ENCODE measurements at regions not wholly inside any gene's neighbourhood (a gene's known extent, or its start where the extent isn't known, plus 50 kb on each side); places are given as distances from the start of the nearest gene placed in this dataset.

DNA sequence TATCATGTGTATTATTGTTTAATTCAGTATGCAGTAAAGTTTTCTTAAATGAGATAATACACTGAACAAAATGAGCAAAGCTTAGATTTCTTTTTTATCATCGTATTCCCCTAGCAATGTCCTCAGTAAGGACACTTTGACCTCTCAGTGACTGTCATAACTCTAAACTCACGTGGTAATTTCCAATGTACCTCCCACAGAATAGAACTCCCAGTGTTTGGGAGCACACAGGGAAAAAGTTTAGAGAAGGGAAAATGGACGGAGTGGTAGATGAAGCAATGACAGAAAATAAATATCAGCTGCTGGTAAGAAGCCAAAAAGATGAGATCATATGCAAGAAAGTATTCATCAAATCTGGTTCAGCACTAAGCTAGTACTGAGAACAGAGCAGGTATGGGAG lies 758.6 kb upstream of the KCND2 start:
- H2BK120ac ChIP-seq (ENCODE audit: low read depth, low read length) = no peak overlapping the region

GRCh38 chr7:119515214-119515613 lies 757.8 kb upstream of the KCND2 start:
- no peak overlapping the region for H2BK12ac ChIP-seq (ENCODE audit: low read length in 2 of 2)
- no peaks in the 10 kb centered on the region for H3K79me1 ChIP-seq (replicated peaks; ENCODE audit: low read length, poor library complexity, severe bottlenecking)
- no peak overlapping the region for H3K27ac ChIP-seq (ENCODE audit: low read length, poor library complexity, severe bottlenecking)
- no peak overlapping the region for H3K18ac ChIP-seq (ENCODE audit: low read depth in 1 of 2, low read length in 2 of 2)
- no peak overlapping the region for H2AFZ ChIP-seq (ENCODE audit: low read depth, low read length)
- no peak overlapping the region for H4K91ac ChIP-seq (ENCODE audit: low read length)
- H3K9ac ChIP-seq (ENCODE audit: low read length) = no peak overlapping the region
- no peak for DNase-seq
- H2BK15ac ChIP-seq (ENCODE audit: low read depth, poor library complexity, severe bottlenecking) = no peak overlapping the region
- no peak overlapping the region for H2BK5ac ChIP-seq (ENCODE audit: low read depth, low read length, poor library complexity, severe bottlenecking)
- H3K36me3 ChIP-seq (ENCODE audit: control insufficient read depth in 1 of 2, insufficient read depth in 2 of 2, low read depth in 1 of 2, low read length in 2 of 2) = no peaks in the 10 kb centered on the region
- 83% methylated on average over 3 of the region's 5 CpGs for WGBS
- H3K23ac ChIP-seq (ENCODE audit: low read length in 2 of 2) = no peak overlapping the region
- no peak overlapping the region for H3K4me2 ChIP-seq (ENCODE audit: low read length, poor library complexity, severe bottlenecking)
- H2BK120ac ChIP-seq (ENCODE audit: low read depth, low read length) = no peak overlapping the region
- no peaks in the 10 kb centered on the region for H3K9me3 ChIP-seq (ENCODE audit: control insufficient read depth, low read length)
- H3K27me3 ChIP-seq (ENCODE audit: control insufficient read depth in 1 of 2, insufficient read depth in 1 of 2, low read length in 2 of 2) = no peaks in the 10 kb centered on the region
- no peak overlapping the region for H3K4ac ChIP-seq (ENCODE audit: low read depth in 1 of 2, low read length in 2 of 2)
- no peak overlapping the region for H3K14ac ChIP-seq (ENCODE audit: low read length in 2 of 2)
- no peak overlapping the region for H4K8ac ChIP-seq (ENCODE audit: low read length)
- no peak overlapping the region for H2AK5ac ChIP-seq (ENCODE audit: low read length, severe bottlenecking)
- H3K4me3 ChIP-seq (ENCODE audit: insufficient read depth in 1 of 2, low read depth in 1 of 2, low read length in 2 of 2) = no peak overlapping the region
- H3K4me1 ChIP-seq (ENCODE audit: control insufficient read depth, insufficient read depth, low read depth, low read length) = no peaks in the 10 kb centered on the region

More for the DNA sequence above, 758.6 kb upstream of the KCND2 start:
- Histone ChIP-seq H3K9ac (ENCODE audit: low read length) (no peak overlapping the region), H3K4me1 (ENCODE audit: control insufficient read depth, insufficient read depth, low read depth, low read length) (no peaks in the 10 kb centered on the region), H3K9me3 (ENCODE audit: control insufficient read depth, low read length) (no peaks in the 10 kb centered on the region), H3K18ac (ENCODE audit: low read depth in 1 of 2, low read length in 2 of 2) (no peak overlapping the region), H3K4me3 (ENCODE audit: insufficient read depth in 1 of 2, low read depth in 1 of 2, low read length in 2 of 2) (no peak overlapping the region), H3K27ac (ENCODE audit: low read length, poor library complexity, severe bottlenecking) (no peak overlapping the region), H3K23ac (ENCODE audit: low read length in 2 of 2) (no peak overlapping the region), H2AFZ (ENCODE audit: low read depth, low read length) (no peak overlapping the region), H2BK15ac (ENCODE audit: low read depth, poor library complexity, severe bottlenecking) (no peak overlapping the region), H3K14ac (ENCODE audit: low read length in 2 of 2) (no peak overlapping the region), H3K4me2 (ENCODE audit: low read length, poor library complexity, severe bottlenecking) (no peak overlapping the region), H3K27me3 (ENCODE audit: control insufficient read depth in 1 of 2, insufficient read depth in 1 of 2, low read length in 2 of 2) (no peaks in the 10 kb centered on the region), H4K91ac (ENCODE audit: low read length) (no peak overlapping the region), H2BK5ac (ENCODE audit: low read depth, low read length, poor library complexity, severe bottlenecking) (no peak overlapping the region), H3K4ac (ENCODE audit: low read depth in 1 of 2, low read length in 2 of 2) (no peak overlapping the region), H3K36me3 (ENCODE audit: control insufficient read depth in 1 of 2, insufficient read depth in 2 of 2, low read depth in 1 of 2, low read length in 2 of 2) (no peaks in the 10 kb centered on the region), H3K79me1 (replicated peaks; ENCODE audit: low read length, poor library complexity, severe bottlenecking) (no peaks in the 10 kb centered on the region), H2AK5ac (ENCODE audit: low read length, severe bottlenecking) (no peak overlapping the region), H4K8ac (ENCODE audit: low read length) (no peak overlapping the region), H2BK12ac (ENCODE audit: low read length in 2 of 2) (no peak overlapping the region)
- 82% methylated on average over 2 of the region's 3 CpGs for WGBS
- no peak for DNase-seq

DNA sequence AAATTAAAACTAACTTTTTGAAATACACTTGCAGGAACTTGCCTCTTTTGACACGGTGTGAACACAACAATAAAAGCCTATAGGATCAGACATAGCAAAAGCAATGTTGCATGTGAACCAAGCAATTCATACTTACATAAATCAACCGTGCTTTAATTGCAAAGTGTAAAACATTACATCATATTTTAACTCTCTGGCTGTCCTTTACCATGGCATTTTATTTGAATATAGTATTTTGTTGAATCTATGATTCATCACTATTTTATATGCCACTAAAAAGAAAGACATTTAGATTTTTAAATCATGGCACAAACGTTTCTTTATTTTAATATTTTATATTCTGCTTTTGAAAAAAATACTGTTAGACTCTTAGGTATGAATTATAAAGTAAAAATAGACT lies 757.0 kb upstream of the KCND2 start:
- Histone ChIP-seq H2BK120ac (ENCODE audit: low read depth, low read length) (no peak overlapping the region), H3K23ac (ENCODE audit: low read length in 2 of 2) (no peak overlapping the region), H3K4me3 (ENCODE audit: insufficient read depth in 1 of 2, low read depth in 1 of 2, low read length in 2 of 2) (no peak overlapping the region), H2AFZ (ENCODE audit: low read depth, low read length) (no peak overlapping the region), H3K14ac (ENCODE audit: low read length in 2 of 2) (no peak overlapping the region), H3K27ac (ENCODE audit: low read length, poor library complexity, severe bottlenecking) (no peak overlapping the region), H3K4me1 (ENCODE audit: control insufficient read depth, insufficient read depth, low read depth, low read length) (no peaks in the 10 kb centered on the region), H2BK5ac (ENCODE audit: low read depth, low read length, poor library complexity, severe bottlenecking) (no peak overlapping the region), H3K9me3 (ENCODE audit: control insufficient read depth, low read length) (no peaks in the 10 kb centered on the region), H3K4me2 (ENCODE audit: low read length, poor library complexity, severe bottlenecking) (no peak overlapping the region), H2AK5ac (ENCODE audit: low read length, severe bottlenecking) (no peak overlapping the region), H4K8ac (ENCODE audit: low read length) (no peak overlapping the region), H3K4ac (ENCODE audit: low read depth in 1 of 2, low read length in 2 of 2) (no peak overlapping the region), H3K79me1 (replicated peaks; ENCODE audit: low read length, poor library complexity, severe bottlenecking) (no peaks in the 10 kb centered on the region), H4K91ac (ENCODE audit: low read length) (no peak overlapping the region), H3K9ac (ENCODE audit: low read length) (no peak overlapping the region), H3K18ac (ENCODE audit: low read depth in 1 of 2, low read length in 2 of 2) (no peak overlapping the region), H2BK12ac (ENCODE audit: low read length in 2 of 2) (no peak overlapping the region), H3K27me3 (ENCODE audit: control insufficient read depth in 1 of 2, insufficient read depth in 1 of 2, low read length in 2 of 2) (no peaks in the 10 kb centered on the region), H3K36me3 (ENCODE audit: control insufficient read depth in 1 of 2, insufficient read depth in 2 of 2, low read depth in 1 of 2, low read length in 2 of 2) (no peaks in the 10 kb centered on the region), H2BK15ac (ENCODE audit: low read depth, poor library complexity, severe bottlenecking) (no peak overlapping the region)
- WGBS = 63% methylated on average over 1 of the region's 3 CpGs
- no peak for DNase-seq

DNA sequence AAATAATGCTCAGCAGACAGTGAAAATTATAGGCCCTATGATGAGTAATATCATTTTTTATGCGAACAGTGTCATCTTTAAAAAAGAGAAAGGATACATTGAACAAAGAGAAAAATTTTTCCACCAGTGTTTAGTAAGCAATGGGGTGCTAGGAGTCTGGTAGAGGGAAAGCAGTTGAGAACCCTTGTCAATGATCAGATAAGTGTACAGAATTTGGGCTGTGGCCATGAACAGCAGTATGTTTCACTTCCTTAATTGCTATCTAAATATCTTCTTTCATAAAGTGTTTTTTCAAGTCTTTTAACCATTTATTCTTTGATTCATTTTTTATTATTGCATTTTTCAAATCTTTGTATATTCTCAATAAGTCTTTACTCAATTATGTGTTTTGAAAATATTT lies 750.7 kb upstream of the KCND2 start:
- H3K27ac ChIP-seq (ENCODE audit: low read length, poor library complexity, severe bottlenecking) = no peak overlapping the region
- H3K14ac ChIP-seq (ENCODE audit: low read length in 2 of 2) = no peak overlapping the region
- H3K27me3 ChIP-seq (ENCODE audit: control insufficient read depth in 1 of 2, insufficient read depth in 1 of 2, low read length in 2 of 2) = no peaks in the 10 kb centered on the region
- H2AK5ac ChIP-seq (ENCODE audit: low read length, severe bottlenecking) = no peak overlapping the region
- DNase-seq = no peak
- WGBS = 91% methylated on average over 1 of the region's 1 CpG
- H3K4me1 ChIP-seq (ENCODE audit: control insufficient read depth, insufficient read depth, low read depth, low read length) = no peaks in the 10 kb centered on the region
- H4K8ac ChIP-seq (ENCODE audit: low read length) = no peak overlapping the region
- no peak overlapping the region for H2BK15ac ChIP-seq (ENCODE audit: low read depth, poor library complexity, severe bottlenecking)
- H2AFZ ChIP-seq (ENCODE audit: low read depth, low read length) = no peak overlapping the region
- H2BK12ac ChIP-seq (ENCODE audit: low read length in 2 of 2) = no peak overlapping the region
- H3K4ac ChIP-seq (ENCODE audit: low read depth in 1 of 2, low read length in 2 of 2) = no peak overlapping the region
- H3K4me3 ChIP-seq (ENCODE audit: insufficient read depth in 1 of 2, low read depth in 1 of 2, low read length in 2 of 2) = no peak overlapping the region
- H3K9ac ChIP-seq (ENCODE audit: low read length) = no peak overlapping the region
- no peak overlapping the region for H3K4me2 ChIP-seq (ENCODE audit: low read length, poor library complexity, severe bottlenecking)
- no peaks in the 10 kb centered on the region for H3K79me1 ChIP-seq (replicated peaks; ENCODE audit: low read length, poor library complexity, severe bottlenecking)
- H2BK5ac ChIP-seq (ENCODE audit: low read depth, low read length, poor library complexity, severe bottlenecking) = no peak overlapping the region
- no peaks in the 10 kb centered on the region for H3K36me3 ChIP-seq (ENCODE audit: control insufficient read depth in 1 of 2, insufficient read depth in 2 of 2, low read depth in 1 of 2, low read length in 2 of 2)
- peaks cover 22% of the 10 kb centered on the region for H3K9me3 ChIP-seq (ENCODE audit: control insufficient read depth, low read length)
- no peak overlapping the region for H4K91ac ChIP-seq (ENCODE audit: low read length)
- no peak overlapping the region for H3K18ac ChIP-seq (ENCODE audit: low read depth in 1 of 2, low read length in 2 of 2)
- H3K23ac ChIP-seq (ENCODE audit: low read length in 2 of 2) = no peak overlapping the region
- H2BK120ac ChIP-seq (ENCODE audit: low read depth, low read length) = no peak overlapping the region

Measured in mesenchymal stem cell (in vitro differentiated cells and primary cell).